PC-9 (cell line): ENCODE measurements at regions not wholly inside any gene's neighbourhood (a gene's known extent, or its start where the extent isn't known, plus 50 kb on each side); places are given as distances from the start of the nearest gene placed in this dataset.

Source experiments
- EZH2 ChIP-seq: fragments of 200-600 bp; sonication (generic); IDR thresholded peaks from 2 replicates; pipeline ENCODE4 v1.8.0; 2017; ENCODE audit warnings: antibody characterized with exemption, low read depth
- TF ChIP-seq, protein P1 (sequence below): fragments of 200-600 bp; sonication (generic); conservative IDR thresholded peaks from 2 replicates; pipeline ENCODE4 v1.6.1; 2017; ENCODE audit warnings: mixed run types, antibody characterized with exemption, mild to moderate bottlenecking, moderate library complexity

GRCh38 chr6:132061381-132061780 lies 110.2 kb upstream of the CCN2 start:
- TF ChIP-seq, protein P1, sequence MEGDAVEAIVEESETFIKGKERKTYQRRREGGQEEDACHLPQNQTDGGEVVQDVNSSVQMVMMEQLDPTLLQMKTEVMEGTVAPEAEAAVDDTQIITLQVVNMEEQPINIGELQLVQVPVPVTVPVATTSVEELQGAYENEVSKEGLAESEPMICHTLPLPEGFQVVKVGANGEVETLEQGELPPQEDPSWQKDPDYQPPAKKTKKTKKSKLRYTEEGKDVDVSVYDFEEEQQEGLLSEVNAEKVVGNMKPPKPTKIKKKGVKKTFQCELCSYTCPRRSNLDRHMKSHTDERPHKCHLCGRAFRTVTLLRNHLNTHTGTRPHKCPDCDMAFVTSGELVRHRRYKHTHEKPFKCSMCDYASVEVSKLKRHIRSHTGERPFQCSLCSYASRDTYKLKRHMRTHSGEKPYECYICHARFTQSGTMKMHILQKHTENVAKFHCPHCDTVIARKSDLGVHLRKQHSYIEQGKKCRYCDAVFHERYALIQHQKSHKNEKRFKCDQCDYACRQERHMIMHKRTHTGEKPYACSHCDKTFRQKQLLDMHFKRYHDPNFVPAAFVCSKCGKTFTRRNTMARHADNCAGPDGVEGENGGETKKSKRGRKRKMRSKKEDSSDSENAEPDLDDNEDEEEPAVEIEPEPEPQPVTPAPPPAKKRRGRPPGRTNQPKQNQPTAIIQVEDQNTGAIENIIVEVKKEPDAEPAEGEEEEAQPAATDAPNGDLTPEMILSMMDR = no peak
- TF ChIP-seq EZH2 = no peak
